HL-60 (cell line): ENCODE measurements at regions not wholly inside any gene's neighbourhood (a gene's known extent, or its start where the extent isn't known, plus 50 kb on each side); places are given as distances from the start of the nearest gene placed in this dataset.

ENCODE experiments used
- DNase-seq, 2 experiments: peaks; one replicate each; pipeline ENCODE4 v3.0.0-alpha.2; 2010 to 2020; ENCODE audit warnings: low read depth in 1 of 2, low spot score in 1 of 2
- H3K27ac ChIP-seq: fragments of 250-450 bp; sonication (Bioruptor Pico); replicated peaks from 2 replicates; pipeline ENCODE4 v1.5.1; 2020; ENCODE audit warnings: mild to moderate bottlenecking, moderate library complexity
- H3K27me3 ChIP-seq: fragments of 250-450 bp; sonication (Bioruptor Pico); 2 replicates; pipeline ENCODE4 v1.5.1; 2021; ENCODE audit warnings: mild to moderate bottlenecking, moderate library complexity; ENCODE audit not compliant: insufficient read depth, poor library complexity, severe bottlenecking
- H3K4me3 ChIP-seq: replicated peaks from 2 replicates; pipeline ENCODE4 v1.5.1; 2011; ENCODE audit warnings: mild to moderate bottlenecking, control low read depth, low read length; ENCODE audit not compliant: insufficient read depth
- GABPA ChIP-seq: IDR thresholded peaks from 2 replicates; pipeline ENCODE4 v1.6.1; 2012; ENCODE audit warnings: low read depth
- POLR2AphosphoS5 ChIP-seq: IDR thresholded peaks from 2 replicates; pipeline ENCODE4 v1.6.1; 2012; ENCODE audit warnings: low read depth
- SPI1 ChIP-seq: IDR thresholded peaks from 2 replicates; pipeline ENCODE4 v1.6.1; 2012; ENCODE audit warnings: low read depth, mild to moderate bottlenecking, borderline replicate concordance
- TF ChIP-seq, protein P1 (sequence below): IDR thresholded peaks from 2 replicates; pipeline ENCODE4 v1.6.1; 2012; ENCODE audit warnings: low read depth; ENCODE audit not compliant: insufficient replicate concordance
- TF ChIP-seq, protein P2 (sequence below): IDR thresholded peaks from one replicate; pipeline ENCODE4 v1.5.1; 2011; ENCODE audit warnings: low read length, control low read depth, inconsistent platforms; ENCODE audit not compliant: insufficient read depth

DNA sequence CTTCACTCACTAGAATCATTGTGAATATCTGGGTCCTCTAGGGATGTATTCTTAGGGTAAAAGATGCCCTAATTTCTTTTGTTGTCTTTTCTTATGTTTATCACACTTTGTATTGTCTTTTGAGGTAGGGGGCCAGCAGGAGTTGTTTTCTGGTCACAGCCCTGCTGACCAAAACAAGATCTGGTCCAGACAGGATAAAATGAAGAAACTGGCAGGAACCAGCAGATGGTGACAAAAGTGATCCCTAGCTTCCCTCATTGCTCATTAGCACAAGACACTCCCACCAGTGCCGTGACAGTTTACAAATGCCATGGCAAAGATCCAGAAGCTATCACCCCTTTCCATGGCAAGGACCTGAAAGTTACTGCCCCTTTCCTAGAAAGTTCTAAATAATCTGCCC lies 81.7 kb upstream of the CCDC85A start:
- no peak overlapping the region for H3K4me3 ChIP-seq

DNA sequence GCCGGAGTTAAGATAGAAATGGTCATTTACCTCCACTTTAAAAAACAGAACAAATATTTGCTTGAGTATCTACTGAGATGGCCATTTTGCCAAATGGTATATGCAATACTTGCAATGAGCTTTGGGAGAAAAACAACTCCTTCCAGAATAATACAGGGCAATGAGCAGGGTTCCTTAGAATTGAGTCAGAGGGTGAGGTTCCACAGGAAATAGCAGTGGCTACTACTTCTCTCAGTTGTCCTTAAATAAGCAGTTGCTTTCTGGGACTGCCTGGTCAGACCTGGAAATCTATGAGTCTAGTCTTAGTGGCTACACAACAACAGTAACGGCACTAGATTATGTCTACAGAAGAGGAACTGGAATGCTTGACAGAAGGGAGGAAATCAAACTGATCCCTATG lies 80.9 kb upstream of the CCDC85A start:
- Histone ChIP-seq H3K27me3 (no peaks in the 10 kb centered on the region), H3K4me3 (no peak overlapping the region), H3K27ac (no peak overlapping the region)
- TF ChIP-seq GABPA (no peak), POLR2AphosphoS5 (no peak), SPI1 (no peak)
- TF ChIP-seq, protein P1, sequence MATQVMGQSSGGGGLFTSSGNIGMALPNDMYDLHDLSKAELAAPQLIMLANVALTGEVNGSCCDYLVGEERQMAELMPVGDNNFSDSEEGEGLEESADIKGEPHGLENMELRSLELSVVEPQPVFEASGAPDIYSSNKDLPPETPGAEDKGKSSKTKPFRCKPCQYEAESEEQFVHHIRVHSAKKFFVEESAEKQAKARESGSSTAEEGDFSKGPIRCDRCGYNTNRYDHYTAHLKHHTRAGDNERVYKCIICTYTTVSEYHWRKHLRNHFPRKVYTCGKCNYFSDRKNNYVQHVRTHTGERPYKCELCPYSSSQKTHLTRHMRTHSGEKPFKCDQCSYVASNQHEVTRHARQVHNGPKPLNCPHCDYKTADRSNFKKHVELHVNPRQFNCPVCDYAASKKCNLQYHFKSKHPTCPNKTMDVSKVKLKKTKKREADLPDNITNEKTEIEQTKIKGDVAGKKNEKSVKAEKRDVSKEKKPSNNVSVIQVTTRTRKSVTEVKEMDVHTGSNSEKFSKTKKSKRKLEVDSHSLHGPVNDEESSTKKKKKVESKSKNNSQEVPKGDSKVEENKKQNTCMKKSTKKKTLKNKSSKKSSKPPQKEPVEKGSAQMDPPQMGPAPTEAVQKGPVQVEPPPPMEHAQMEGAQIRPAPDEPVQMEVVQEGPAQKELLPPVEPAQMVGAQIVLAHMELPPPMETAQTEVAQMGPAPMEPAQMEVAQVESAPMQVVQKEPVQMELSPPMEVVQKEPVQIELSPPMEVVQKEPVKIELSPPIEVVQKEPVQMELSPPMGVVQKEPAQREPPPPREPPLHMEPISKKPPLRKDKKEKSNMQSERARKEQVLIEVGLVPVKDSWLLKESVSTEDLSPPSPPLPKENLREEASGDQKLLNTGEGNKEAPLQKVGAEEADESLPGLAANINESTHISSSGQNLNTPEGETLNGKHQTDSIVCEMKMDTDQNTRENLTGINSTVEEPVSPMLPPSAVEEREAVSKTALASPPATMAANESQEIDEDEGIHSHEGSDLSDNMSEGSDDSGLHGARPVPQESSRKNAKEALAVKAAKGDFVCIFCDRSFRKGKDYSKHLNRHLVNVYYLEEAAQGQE, result no peak
- TF ChIP-seq, protein P2, sequence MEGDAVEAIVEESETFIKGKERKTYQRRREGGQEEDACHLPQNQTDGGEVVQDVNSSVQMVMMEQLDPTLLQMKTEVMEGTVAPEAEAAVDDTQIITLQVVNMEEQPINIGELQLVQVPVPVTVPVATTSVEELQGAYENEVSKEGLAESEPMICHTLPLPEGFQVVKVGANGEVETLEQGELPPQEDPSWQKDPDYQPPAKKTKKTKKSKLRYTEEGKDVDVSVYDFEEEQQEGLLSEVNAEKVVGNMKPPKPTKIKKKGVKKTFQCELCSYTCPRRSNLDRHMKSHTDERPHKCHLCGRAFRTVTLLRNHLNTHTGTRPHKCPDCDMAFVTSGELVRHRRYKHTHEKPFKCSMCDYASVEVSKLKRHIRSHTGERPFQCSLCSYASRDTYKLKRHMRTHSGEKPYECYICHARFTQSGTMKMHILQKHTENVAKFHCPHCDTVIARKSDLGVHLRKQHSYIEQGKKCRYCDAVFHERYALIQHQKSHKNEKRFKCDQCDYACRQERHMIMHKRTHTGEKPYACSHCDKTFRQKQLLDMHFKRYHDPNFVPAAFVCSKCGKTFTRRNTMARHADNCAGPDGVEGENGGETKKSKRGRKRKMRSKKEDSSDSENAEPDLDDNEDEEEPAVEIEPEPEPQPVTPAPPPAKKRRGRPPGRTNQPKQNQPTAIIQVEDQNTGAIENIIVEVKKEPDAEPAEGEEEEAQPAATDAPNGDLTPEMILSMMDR, result no peak
- no peak for DNase-seq

More for the DNA sequence above, 81.7 kb upstream of the CCDC85A start:
- no peak for TF ChIP-seq POLR2AphosphoS5
- TF ChIP-seq, protein P2, result no peak
- TF ChIP-seq GABPA, result no peak
- H3K27ac ChIP-seq, result no peak overlapping the region
- DNase-seq, result no peak
- no peaks in the 10 kb centered on the region for H3K27me3 ChIP-seq

DNA sequence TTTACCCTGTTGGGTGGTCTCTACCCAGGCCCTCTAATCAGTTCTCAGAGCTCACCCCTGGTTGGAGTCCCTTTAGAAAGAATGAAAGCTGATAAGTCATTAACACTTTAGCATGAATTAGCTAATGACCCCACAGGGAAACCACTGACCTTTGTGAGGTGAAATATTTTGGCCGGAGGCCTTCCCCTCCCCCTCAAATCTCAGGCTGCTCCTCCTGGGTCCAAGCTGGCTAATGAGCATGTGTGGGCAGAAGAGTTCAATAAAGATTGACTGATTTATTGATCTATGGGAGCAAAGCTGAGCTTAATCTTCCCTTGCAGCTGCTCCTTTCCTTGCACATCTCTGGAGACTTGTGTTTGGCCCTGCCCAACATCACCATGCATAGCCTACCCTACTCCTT lies 78.8 kb upstream of the CCDC85A start:
- Histone ChIP-seq H3K4me3 (no peak overlapping the region), H3K27ac (no peak overlapping the region), H3K27me3 (no peaks in the 10 kb centered on the region)
- TF ChIP-seq, protein P2, result no peak
- TF ChIP-seq GABPA, result no peak
- TF ChIP-seq, protein P1, result no peak
- TF ChIP-seq POLR2AphosphoS5, result no peak
- TF ChIP-seq SPI1, result no peak
- DNase-seq, result no peak

DNA sequence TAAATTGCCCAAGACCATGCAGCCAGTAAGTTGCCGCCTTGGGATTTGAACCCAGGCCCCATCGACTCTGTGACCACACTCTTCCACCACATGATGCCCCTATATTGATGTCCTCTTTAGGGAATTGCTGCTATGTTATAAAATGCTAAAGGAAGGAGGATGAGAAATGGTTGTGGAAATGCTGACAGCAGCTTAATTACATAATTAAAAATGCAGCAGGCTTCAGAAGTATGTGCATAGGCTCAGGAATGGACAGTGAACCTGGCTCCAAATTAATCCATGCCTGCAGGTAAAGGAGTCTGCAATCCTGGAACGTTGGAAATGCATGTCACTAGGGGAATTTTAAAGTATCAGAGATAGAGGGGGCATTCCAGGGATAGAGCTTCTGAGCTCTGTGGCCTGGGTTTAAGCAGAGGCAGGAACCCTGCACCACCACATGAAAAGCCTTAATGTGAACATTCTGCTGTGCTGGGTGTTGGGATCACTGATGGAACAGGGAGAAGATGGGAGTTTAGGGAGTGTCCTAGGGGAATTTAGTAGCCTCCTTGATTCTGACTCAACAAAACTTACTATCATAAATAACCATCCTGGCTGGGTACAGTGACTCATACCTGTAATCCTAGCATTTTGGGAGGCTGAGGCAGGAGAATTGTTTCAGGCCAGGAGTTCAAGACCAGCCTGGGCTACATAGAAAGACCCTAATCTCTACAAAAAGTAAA lies 76.1 kb upstream of the CCDC85A start:
- Histone ChIP-seq H3K27ac (no peak overlapping the region), H3K4me3 (no peak overlapping the region), H3K27me3 (no peaks in the 10 kb centered on the region)
- no peak for TF ChIP-seq POLR2AphosphoS5
- TF ChIP-seq SPI1, result no peak
- no peak for TF ChIP-seq GABPA
- TF ChIP-seq, protein P1, result no peak
- TF ChIP-seq, protein P2, result no peak
- DNase-seq, result no peak
